ENCODE measurements at regions not wholly inside any gene's neighbourhood (a gene's known extent, or its start where the extent isn't known, plus 50 kb on each side); places are given as distances from the start of the nearest gene placed in this dataset.

GRCh38 chr2:20128506-20129330 is 77.3 kb upstream of the LAPTM4A start:
- TF ChIP-seq CTCF (IDR thresholded peaks at IDR 0.05) (no peak), EP300 (IDR thresholded peaks at IDR 0.05) (no peak), POLR2A (IDR thresholded peaks at IDR 0.05) (no peak)

All from tibial nerve (tissue), 4 donors.